ENCODE measurements at regions not wholly inside any gene's neighbourhood (a gene's known extent, or its start where the extent isn't known, plus 50 kb on each side); places are given as distances from the start of the nearest gene placed in this dataset.
"Not testable (repeated sequence)": the region's sequence is repeated elsewhere in the genome, so short reads cannot be mapped to it uniquely, and the experiment has no call there.

- no peak for DNase-seq (ENCODE audit: low read depth)
Measured at GRCh38 chr5:102554082-102554481, 55.3 kb upstream of the SLCO6A1 start.

GRCh38 chr5:102554728-102555127, 55.9 kb upstream of the SLCO6A1 start:
- DNase-seq (ENCODE audit: low read depth) = no peak

- no peak for DNase-seq (ENCODE audit: low read depth)
Measured at GRCh38 chr5:102561894-102562760, 63.3 kb upstream of the SLCO6A1 start.

- no peak for DNase-seq (ENCODE audit: low read depth)
Measured at GRCh38 chr5:102570747-102571146, 71.9 kb upstream of the SLCO6A1 start.

GRCh38 chr5:102578362-102578761, 79.6 kb upstream of the SLCO6A1 start:
- DNase-seq (ENCODE audit: low read depth) = no peak

GRCh38 chr5:102579379-102579778, 80.6 kb upstream of the SLCO6A1 start:
- no peak for DNase-seq (ENCODE audit: low read depth)

GRCh38 chr5:102581011-102581410, 82.2 kb upstream of the SLCO6A1 start:
- no peak for DNase-seq (ENCODE audit: low read depth)

- peak; percentile 40 for DNase-seq (ENCODE audit: low read depth)
Measured at GRCh38 chr5:102582696-102583095, 83.9 kb upstream of the SLCO6A1 start.

- no peak for DNase-seq (ENCODE audit: low read depth)
Measured at GRCh38 chr5:102583276-102584124, 84.7 kb upstream of the SLCO6A1 start.

GRCh38 chr5:102589661-102590060, 90.9 kb upstream of the SLCO6A1 start:
- peak; percentile 24 for DNase-seq (ENCODE audit: low read depth)

GRCh38 chr5:102590467-102590866, 91.7 kb upstream of the SLCO6A1 start:
- DNase-seq (ENCODE audit: low read depth) = no peak

- no peak for DNase-seq (ENCODE audit: low read depth)
Measured at GRCh38 chr5:102591650-102592049, 92.8 kb upstream of the SLCO6A1 start.

- DNase-seq (ENCODE audit: low read depth) = not testable (repeated sequence)
Measured at GRCh38 chr5:102592586-102592985, 93.8 kb upstream of the SLCO6A1 start.

GRCh38 chr5:102594192-102594591, 95.4 kb upstream of the SLCO6A1 start:
- DNase-seq (ENCODE audit: low read depth) = no peak

- DNase-seq (ENCODE audit: low read depth) = no peak
Measured at GRCh38 chr5:102595332-102595731, 96.5 kb upstream of the SLCO6A1 start.

GRCh38 chr5:102596113-102596512, 97.3 kb upstream of the SLCO6A1 start:
- DNase-seq (ENCODE audit: low read depth) = no peak

GRCh38 chr5:102596951-102597350, 98.2 kb upstream of the SLCO6A1 start:
- no peak for DNase-seq (ENCODE audit: low read depth)

- DNase-seq (ENCODE audit: low read depth) = no peak
Measured at GRCh38 chr5:102599289-102599688, 100.5 kb upstream of the SLCO6A1 start.

GRCh38 chr5:102600964-102601363, 102.2 kb upstream of the SLCO6A1 start:
- DNase-seq (ENCODE audit: low read depth) = no peak

GRCh38 chr5:102603670-102604069, 104.9 kb upstream of the SLCO6A1 start:
- DNase-seq (ENCODE audit: low read depth) = no peak

GRCh38 chr5:102608414-102608813, 109.6 kb upstream of the SLCO6A1 start:
- DNase-seq (ENCODE audit: low read depth) = no peak

GRCh38 chr5:102611312-102611711, 112.5 kb upstream of the SLCO6A1 start:
- no peak for DNase-seq (ENCODE audit: low read depth)

- DNase-seq (ENCODE audit: low read depth) = no peak
Measured at GRCh38 chr5:102613661-102614060, 114.9 kb upstream of the SLCO6A1 start.

Measured in GM04503 (cell line).